Dedifferentiated amniotic fluid mesenchymal stem cell (primary cell): ENCODE measurements at regions not wholly inside any gene's neighbourhood (a gene's known extent, or its start where the extent isn't known, plus 50 kb on each side); places are given as distances from the start of the nearest gene placed in this dataset.

Experiments
- DNase-seq: peaks from one replicate; pipeline ENCODE4 v3.0.0-alpha.2; 2016; ENCODE audit errors: extremely low spot score

- DNase-seq: no peak
Measured at GRCh38 chr2:220619525-220620220, 952.4 kb downstream of the EPHA4 start.

- no peak for DNase-seq
Measured at GRCh38 chr2:220626603-220627002, 945.5 kb downstream of the EPHA4 start.

- no peak for DNase-seq
Measured at GRCh38 chr2:220628252-220628651, 943.9 kb downstream of the EPHA4 start.

- no peak for DNase-seq
Measured at GRCh38 chr2:220641137-220641536, 931.0 kb downstream of the EPHA4 start.

- no peak for DNase-seq
Measured at GRCh38 chr2:220646424-220646823, 925.7 kb downstream of the EPHA4 start.

GRCh38 chr2:220648628-220649027 is 923.5 kb downstream of the EPHA4 start:
- no peak for DNase-seq

- DNase-seq: no peak
Measured at GRCh38 chr2:220653776-220654175, 918.3 kb downstream of the EPHA4 start.

GRCh38 chr2:220654322-220654721 is 917.8 kb downstream of the EPHA4 start:
- DNase-seq: no peak

- DNase-seq: no peak
Measured at GRCh38 chr2:220660277-220661145, 911.6 kb downstream of the EPHA4 start.

GRCh38 chr2:220662431-220662830 is 909.7 kb downstream of the EPHA4 start:
- no peak for DNase-seq

GRCh38 chr2:220663065-220663464 is 909.0 kb downstream of the EPHA4 start:
- DNase-seq: no peak

GRCh38 chr2:220664272-220665107 is 907.6 kb downstream of the EPHA4 start:
- DNase-seq: peak; percentile 15

- no peak for DNase-seq
Measured at GRCh38 chr2:220665108-220665471, 907.0 kb downstream of the EPHA4 start.

GRCh38 chr2:220669324-220669723 is 902.8 kb downstream of the EPHA4 start:
- DNase-seq: no peak

- no peak for DNase-seq
Measured at GRCh38 chr2:220670511-220670910, 901.6 kb downstream of the EPHA4 start.

GRCh38 chr2:220673151-220673874 is 898.8 kb downstream of the EPHA4 start:
- DNase-seq: no peak

- DNase-seq: no peak
Measured at GRCh38 chr2:220674033-220674432, 898.1 kb downstream of the EPHA4 start.

GRCh38 chr2:220676695-220677094 is 895.4 kb downstream of the EPHA4 start:
- no peak for DNase-seq

GRCh38 chr2:220678943-220679342 is 893.2 kb downstream of the EPHA4 start:
- no peak for DNase-seq

- peak; percentile 27 for DNase-seq
Measured at GRCh38 chr2:220682616-220683015, 889.5 kb downstream of the EPHA4 start.

GRCh38 chr2:220684099-220684498 is 888.0 kb downstream of the EPHA4 start:
- DNase-seq: no peak
